Mesenchymal stem cell (in vitro differentiated cells and primary cell): ENCODE measurements at regions not wholly inside any gene's neighbourhood (a gene's known extent, or its start where the extent isn't known, plus 50 kb on each side); places are given as distances from the start of the nearest gene placed in this dataset.
"Not testable (repeated sequence)": the region's sequence is repeated elsewhere in the genome, so short reads cannot be mapped to it uniquely, and the experiment has no call there.

Source experiments
- DNase-seq: peaks from one replicate; pipeline ENCODE4 v3.0.0-alpha.2; 2013
- H2AFZ ChIP-seq: one replicate; pipeline ENCODE4 v1.6.1; 2013; ENCODE audit warnings: low read depth, mild to moderate bottlenecking, control low read depth, inconsistent platforms, low read length, moderate library complexity
- H2AK5ac ChIP-seq: 2 replicates; pipeline ENCODE4 v1.6.1; 2013; ENCODE audit warnings: low read length, moderate library complexity, mild to moderate bottlenecking, inconsistent platforms; ENCODE audit not compliant: severe bottlenecking
- H2BK120ac ChIP-seq: one replicate; pipeline ENCODE4 v1.6.1; 2013; ENCODE audit warnings: low read depth, mild to moderate bottlenecking, inconsistent platforms, low read length, moderate library complexity
- H2BK12ac ChIP-seq, 2 experiments: one replicate each; pipeline ENCODE4 v1.6.1; 2013; ENCODE audit warnings: inconsistent platforms in 2 of 2, low read length in 2 of 2, mild to moderate bottlenecking in 2 of 2, moderate library complexity in 2 of 2, control low read depth in 1 of 2
- H2BK15ac ChIP-seq: one replicate; pipeline ENCODE4 v1.6.1; 2013; ENCODE audit warnings: mild to moderate bottlenecking, low read depth, inconsistent platforms; ENCODE audit not compliant: poor library complexity, severe bottlenecking
- H2BK5ac ChIP-seq: 2 replicates; pipeline ENCODE4 v1.6.1; 2013; ENCODE audit warnings: low read depth, mild to moderate bottlenecking, low read length, control low read depth, inconsistent platforms; ENCODE audit not compliant: poor library complexity, severe bottlenecking
- H3K14ac ChIP-seq, 2 experiments: one replicate each; pipeline ENCODE4 v1.6.1; 2013; ENCODE audit warnings: inconsistent platforms in 2 of 2, low read length in 2 of 2, control low read depth in 1 of 2, mild to moderate bottlenecking in 1 of 2, moderate library complexity in 1 of 2
- H3K18ac ChIP-seq, 2 experiments: one replicate each; pipeline ENCODE4 v1.6.1; 2013; ENCODE audit warnings: inconsistent platforms in 2 of 2, low read length in 2 of 2, control low read depth in 1 of 2, low read depth in 1 of 2, mild to moderate bottlenecking in 1 of 2
- H3K23ac ChIP-seq, 2 experiments: one replicate each; pipeline ENCODE4 v1.6.1; 2013; ENCODE audit warnings: inconsistent platforms in 2 of 2, low read length in 2 of 2, mild to moderate bottlenecking in 2 of 2, moderate library complexity in 2 of 2, control low read depth in 1 of 2
- H3K27ac ChIP-seq: 2 replicates; pipeline ENCODE4 v1.5.1; 2013; ENCODE audit warnings: mild to moderate bottlenecking, moderate library complexity, low read length, control low read depth, inconsistent platforms; ENCODE audit not compliant: poor library complexity, severe bottlenecking
- H3K27me3 ChIP-seq, 2 experiments: 2 replicates each; pipeline versions ENCODE4 v1.6.1 to v1.7.0; 2013; ENCODE audit warnings: low read length in 2 of 2, mild to moderate bottlenecking in 2 of 2, moderate library complexity in 2 of 2, control low read depth in 1 of 2, inconsistent platforms in 1 of 2; ENCODE audit not compliant: control insufficient read depth in 1 of 2, insufficient read depth in 1 of 2
- H3K36me3 ChIP-seq, 2 experiments: 2 replicates each; pipeline versions ENCODE4 v1.6.1 to v1.7.0; 2013; ENCODE audit warnings: low read length in 2 of 2, control low read depth in 1 of 2, inconsistent platforms in 1 of 2, low read depth in 1 of 2, mild to moderate bottlenecking in 1 of 2; ENCODE audit not compliant: insufficient read depth in 2 of 2, control insufficient read depth in 1 of 2
- H3K4ac ChIP-seq, 2 experiments: one replicate each; pipeline ENCODE4 v1.6.1; 2013; ENCODE audit warnings: inconsistent platforms in 2 of 2, low read length in 2 of 2, mild to moderate bottlenecking in 2 of 2, moderate library complexity in 2 of 2, control low read depth in 1 of 2, low read depth in 1 of 2
- H3K4me1 ChIP-seq: 2 replicates; pipeline ENCODE4 v1.6.1; 2013; ENCODE audit warnings: low read depth, low read length, control low read depth; ENCODE audit not compliant: control insufficient read depth, insufficient read depth
- H3K4me2 ChIP-seq: 2 replicates; pipeline ENCODE4 v1.6.1; 2013; ENCODE audit warnings: low read length, mild to moderate bottlenecking, inconsistent platforms; ENCODE audit not compliant: poor library complexity, severe bottlenecking
- H3K4me3 ChIP-seq, 2 experiments: 2 replicates each; pipeline versions ENCODE4 v1.5.1 to v1.7.0; 2013; ENCODE audit warnings: low read length in 2 of 2, mild to moderate bottlenecking in 2 of 2, control low read depth in 1 of 2, low read depth in 1 of 2; ENCODE audit not compliant: insufficient read depth in 1 of 2
- H3K79me1 ChIP-seq: replicated peaks from 2 replicates; pipeline ENCODE4 v1.6.1; 2013; ENCODE audit warnings: mild to moderate bottlenecking, control low read depth, low read length, inconsistent platforms; ENCODE audit not compliant: poor library complexity, severe bottlenecking
- H3K9ac ChIP-seq: 2 replicates; pipeline ENCODE4 v1.7.0; 2013; ENCODE audit warnings: mild to moderate bottlenecking, low read length, moderate library complexity
- H3K9me3 ChIP-seq: 2 replicates; pipeline ENCODE4 v1.7.0; 2013; ENCODE audit warnings: mild to moderate bottlenecking, low read length; ENCODE audit not compliant: control insufficient read depth
- H4K8ac ChIP-seq: one replicate; pipeline ENCODE4 v1.6.1; 2013; ENCODE audit warnings: inconsistent platforms, mild to moderate bottlenecking, low read length, moderate library complexity
- H4K91ac ChIP-seq: one replicate; pipeline ENCODE4 v1.6.1; 2013; ENCODE audit warnings: mild to moderate bottlenecking, low read length, inconsistent platforms
- WGBS: methylation state at CpG from one replicate; pipeline ENCODE4 v1.1.7; 2013; ENCODE audit warnings: mixed read lengths; 5-methylcytosine and 5-hydroxymethylcytosine counted together

GRCh38 chr3:139196146-139196545 lies 147.7 kb upstream of the MRPS22 start:
- H3K27me3 ChIP-seq, DNase-seq, H3K9me3 ChIP-seq, H3K18ac ChIP-seq, H3K23ac ChIP-seq, H3K79me1 ChIP-seq, H3K4ac ChIP-seq, H2BK120ac ChIP-seq, H2BK15ac ChIP-seq, H2AFZ ChIP-seq, H3K36me3 ChIP-seq, H4K91ac ChIP-seq, H3K4me1 ChIP-seq, H2AK5ac ChIP-seq, H2BK12ac ChIP-seq, H3K9ac ChIP-seq, H4K8ac ChIP-seq, H3K4me2 ChIP-seq, H2BK5ac ChIP-seq, H3K4me3 ChIP-seq, H3K27ac ChIP-seq, H3K14ac ChIP-seq: not testable (repeated sequence)
- WGBS: 81% methylated on average over 10 of the region's 10 CpGs

GRCh38 chr3:139197251-139197650 lies 146.6 kb upstream of the MRPS22 start:
- no peak overlapping the region for H3K4me3 ChIP-seq
- no peak overlapping the region for H4K91ac ChIP-seq
- no peak overlapping the region for H2AFZ ChIP-seq
- H2BK120ac ChIP-seq: no peak overlapping the region
- no peak overlapping the region for H3K4ac ChIP-seq
- no peak overlapping the region for H3K14ac ChIP-seq
- no peaks in the 10 kb centered on the region for H3K79me1 ChIP-seq
- H2AK5ac ChIP-seq: no peak overlapping the region
- no peak overlapping the region for H2BK5ac ChIP-seq
- H3K27me3 ChIP-seq: peaks cover 0 to under 1% of the 10 kb centered on the region in 2 experiments
- no peaks in the 10 kb centered on the region for H3K9me3 ChIP-seq
- H3K18ac ChIP-seq: no peak overlapping the region
- H2BK15ac ChIP-seq: no peak overlapping the region
- WGBS: 50% methylated on average over 1 of the region's 2 CpGs
- H3K4me1 ChIP-seq: no peaks in the 10 kb centered on the region
- no peak overlapping the region for H3K9ac ChIP-seq
- no peak overlapping the region for H4K8ac ChIP-seq
- H3K23ac ChIP-seq: no peak overlapping the region
- no peak for DNase-seq
- no peaks in the 10 kb centered on the region for H3K36me3 ChIP-seq
- no peak overlapping the region for H3K27ac ChIP-seq
- H3K4me2 ChIP-seq: no peak overlapping the region
- no peak overlapping the region for H2BK12ac ChIP-seq

GRCh38 chr3:139198186-139198585 lies 145.6 kb upstream of the MRPS22 start:
- H3K79me1 ChIP-seq: no peaks in the 10 kb centered on the region
- no peak overlapping the region for H2BK120ac ChIP-seq
- peaks cover 0 to 6% of the 10 kb centered on the region in 2 experiments for H3K27me3 ChIP-seq
- H4K8ac ChIP-seq: no peak overlapping the region
- H3K36me3 ChIP-seq: no peaks in the 10 kb centered on the region
- H2BK15ac ChIP-seq: no peak overlapping the region
- no peak overlapping the region for H3K4me3 ChIP-seq
- H2AK5ac ChIP-seq: no peak overlapping the region
- H2BK12ac ChIP-seq: no peak overlapping the region
- H3K18ac ChIP-seq: no peak overlapping the region
- WGBS: 52% methylated on average over 2 of the region's 2 CpGs
- DNase-seq: no peak
- no peaks in the 10 kb centered on the region for H3K4me1 ChIP-seq
- H3K9me3 ChIP-seq: no peaks in the 10 kb centered on the region
- no peak overlapping the region for H3K9ac ChIP-seq
- no peak overlapping the region for H3K27ac ChIP-seq
- H4K91ac ChIP-seq: no peak overlapping the region
- no peak overlapping the region for H2BK5ac ChIP-seq
- H3K4ac ChIP-seq: no peak overlapping the region
- no peak overlapping the region for H3K14ac ChIP-seq
- H2AFZ ChIP-seq: no peak overlapping the region
- H3K4me2 ChIP-seq: no peak overlapping the region
- no peak overlapping the region for H3K23ac ChIP-seq

GRCh38 chr3:139198929-139199328 lies 144.9 kb upstream of the MRPS22 start:
- no peak overlapping the region for H3K23ac ChIP-seq
- peaks cover 0 to 6% of the 10 kb centered on the region in 2 experiments for H3K27me3 ChIP-seq
- H3K36me3 ChIP-seq: no peaks in the 10 kb centered on the region
- no peak overlapping the region for H2AFZ ChIP-seq
- no peak overlapping the region for H2BK120ac ChIP-seq
- H3K27ac ChIP-seq: no peak overlapping the region
- no peak overlapping the region for H2BK15ac ChIP-seq
- H2BK12ac ChIP-seq: no peak overlapping the region
- H3K14ac ChIP-seq: no peak overlapping the region
- H2AK5ac ChIP-seq: no peak overlapping the region
- H3K4me3 ChIP-seq: no peak overlapping the region
- H3K9me3 ChIP-seq: no peaks in the 10 kb centered on the region
- no peaks in the 10 kb centered on the region for H3K79me1 ChIP-seq
- H3K9ac ChIP-seq: no peak overlapping the region
- H2BK5ac ChIP-seq: no peak overlapping the region
- WGBS: 88% methylated on average over 2 of the region's 2 CpGs
- H4K8ac ChIP-seq: no peak overlapping the region
- H3K4ac ChIP-seq: no peak overlapping the region
- DNase-seq: peak; percentile 6
- no peaks in the 10 kb centered on the region for H3K4me1 ChIP-seq
- H3K4me2 ChIP-seq: no peak overlapping the region
- H4K91ac ChIP-seq: no peak overlapping the region
- no peak overlapping the region for H3K18ac ChIP-seq
